PC-9 (cell line): ENCODE measurements at regions not wholly inside any gene's neighbourhood (a gene's known extent, or its start where the extent isn't known, plus 50 kb on each side); places are given as distances from the start of the nearest gene placed in this dataset.

Experiments used
- BruUV-seq: library from RNA; stranded (reverse); fragments of 400-500 nt; replicated peaks from 2 replicates; lab custom pipeline; 2021; lab: Mats Ljungman, UMichigan
- CTCF ChIA-PET: fragments of 300-600 bp; sonication (Branson Sonifier 250); formaldehyde crosslinking; loops from one replicate; lab custom pipeline; 2022; ENCODE audit warnings: antibody characterized with exemption; lab: Charles Lee
- POLR2A ChIA-PET: fragments of 300-600 bp; sonication (Branson Sonifier 250); formaldehyde crosslinking; loops from one replicate; lab custom pipeline; 2022; ENCODE audit warnings: antibody characterized with exemption; ENCODE audit not compliant: unreplicated experiment; lab: Charles Lee
- DNase-seq, 2 experiments: peaks; one replicate each; pipeline versions ENCODE4 v3.0.0 to v3.0.0-alpha.2; 2015 to 2022; ENCODE audit warnings: mixed read lengths in 1 of 2
- H2AFZ ChIP-seq: fragments of 200-600 bp; sonication (generic); 2 replicates; pipeline ENCODE4 v1.8.1; 2017; ENCODE audit warnings: antibody characterized with exemption
- H3F3A ChIP-seq: fragments of 200-600 bp; sonication (generic); 2 replicates; pipeline ENCODE4 v1.8.1; 2017; ENCODE audit warnings: antibody characterized with exemption, mild to moderate bottlenecking, low read depth; ENCODE audit not compliant: insufficient read depth
- H3K27ac ChIP-seq: fragments of 200-600 bp; sonication (generic); 2 replicates; pipeline ENCODE4 v1.6.1; 2016; ENCODE audit warnings: mixed run types
- H3K27me3 ChIP-seq: fragments of 200-600 bp; sonication (generic); 2 replicates; pipeline ENCODE4 v1.6.1; 2016; ENCODE audit warnings: low read depth, mixed run types; ENCODE audit not compliant: insufficient read depth
- H3K36me3 ChIP-seq: fragments of 200-600 bp; sonication (generic); 2 replicates; pipeline ENCODE4 v1.6.1; 2016; ENCODE audit warnings: low read depth, mixed run types
- H3K4me1 ChIP-seq: fragments of 200-600 bp; sonication (generic); replicated peaks from 2 replicates; pipeline ENCODE4 v1.6.1; 2016; ENCODE audit warnings: mixed run types; ENCODE audit not compliant: insufficient read depth
- H3K4me2 ChIP-seq: fragments of 200-600 bp; sonication (generic); 2 replicates; pipeline ENCODE4 v1.6.1; 2017; ENCODE audit warnings: mixed run types
- H3K4me3 ChIP-seq: fragments of 200-600 bp; sonication (generic); 2 replicates; pipeline ENCODE4 v1.6.1; 2016; ENCODE audit warnings: mixed run types
- H3K79me2 ChIP-seq: fragments of 200-600 bp; sonication (generic); 2 replicates; pipeline ENCODE4 v1.6.1; 2017; ENCODE audit warnings: low read depth, mixed run types
- H3K9me2 ChIP-seq: fragments of 200-600 bp; sonication (generic); 2 replicates; pipeline ENCODE4 v1.8.1; 2017; ENCODE audit warnings: mild to moderate bottlenecking; ENCODE audit not compliant: insufficient read depth
- H3K9me3 ChIP-seq: fragments of 200-600 bp; sonication (generic); 2 replicates; pipeline ENCODE4 v1.8.1; 2016; ENCODE audit warnings: low read depth; ENCODE audit not compliant: insufficient read depth
- H4K20me1 ChIP-seq: fragments of 200-600 bp; sonication (generic); 2 replicates; pipeline ENCODE4 v1.8.1; 2017; ENCODE audit not compliant: insufficient read depth
- EZH2 ChIP-seq: fragments of 200-600 bp; sonication (generic); IDR thresholded peaks from 2 replicates; pipeline ENCODE4 v1.8.0; 2017; ENCODE audit warnings: antibody characterized with exemption, low read depth
- intact Hi-C: fragments of 100-400 bp; cut with micrococcal nuclease; formaldehyde crosslinking; loops from one replicate; pipeline ENCODE4 v1.10.0; 2022; ENCODE audit not compliant: unreplicated experiment
- TF ChIP-seq, protein P1 (sequence below): fragments of 200-600 bp; sonication (generic); conservative IDR thresholded peaks from 2 replicates; pipeline ENCODE4 v1.6.1; 2017; ENCODE audit warnings: mixed run types, antibody characterized with exemption, mild to moderate bottlenecking, moderate library complexity

DNA sequence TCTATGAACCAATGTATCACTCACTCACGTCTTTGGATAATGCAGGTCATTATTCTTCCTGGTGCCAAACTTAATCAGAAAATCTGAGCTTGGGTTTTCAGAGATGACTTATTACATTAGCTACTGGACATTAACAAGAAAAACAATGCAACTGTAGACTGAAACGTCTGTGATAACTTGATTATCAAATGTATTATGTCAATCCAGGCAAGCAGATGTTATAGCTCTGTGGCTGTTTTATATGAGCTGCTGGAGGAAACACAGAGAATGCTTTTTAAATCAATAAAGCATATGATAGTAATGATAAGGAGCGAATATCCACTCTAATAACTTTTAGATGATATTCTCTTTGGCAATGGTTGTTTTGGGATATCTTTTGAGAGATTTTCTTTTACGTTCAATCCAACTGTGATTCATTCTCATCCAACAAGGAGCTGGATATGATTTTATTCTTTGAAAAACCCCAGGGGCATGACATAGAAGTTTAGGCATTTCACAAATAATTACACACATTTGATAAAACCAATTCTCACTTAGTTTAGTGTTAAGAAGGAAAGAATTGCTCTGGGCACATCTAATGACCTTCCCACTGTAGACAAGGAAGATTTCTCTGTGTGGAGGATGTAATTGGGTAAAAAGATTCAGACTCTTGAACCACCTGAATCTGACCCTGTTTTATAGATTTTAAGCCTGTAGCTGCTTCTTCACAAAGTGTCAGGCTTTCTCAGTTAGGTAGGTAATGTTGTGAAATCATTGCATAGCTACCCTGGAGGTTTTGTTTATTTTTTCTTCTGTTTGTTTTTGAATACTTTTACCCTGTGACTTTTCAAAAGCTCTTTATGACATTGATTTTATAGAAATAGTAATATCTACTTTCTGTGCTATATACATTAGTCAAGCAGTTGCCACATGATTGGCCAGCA is 1124.7 kb downstream of the DNAJB9 start:
- DNase-seq, result no peak
- Histone ChIP-seq H3K79me2 (no peaks in the 10 kb centered on the region), H3F3A (no peaks in the 10 kb centered on the region), H2AFZ (no peak overlapping the region), H3K4me2 (no peak overlapping the region), H3K36me3 (no peaks in the 10 kb centered on the region), H3K9me2 (no peaks in the 10 kb centered on the region), H3K27me3 (no peaks in the 10 kb centered on the region), H4K20me1 (no peaks in the 10 kb centered on the region), H3K4me1 (no peaks in the 10 kb centered on the region), H3K4me3 (no peak overlapping the region), H3K27ac (no peak overlapping the region), H3K9me3 (no peaks in the 10 kb centered on the region)
- CTCF ChIA-PET, result no interaction called here
- intact Hi-C loops, result no loop called here
- TF ChIP-seq, protein P1, sequence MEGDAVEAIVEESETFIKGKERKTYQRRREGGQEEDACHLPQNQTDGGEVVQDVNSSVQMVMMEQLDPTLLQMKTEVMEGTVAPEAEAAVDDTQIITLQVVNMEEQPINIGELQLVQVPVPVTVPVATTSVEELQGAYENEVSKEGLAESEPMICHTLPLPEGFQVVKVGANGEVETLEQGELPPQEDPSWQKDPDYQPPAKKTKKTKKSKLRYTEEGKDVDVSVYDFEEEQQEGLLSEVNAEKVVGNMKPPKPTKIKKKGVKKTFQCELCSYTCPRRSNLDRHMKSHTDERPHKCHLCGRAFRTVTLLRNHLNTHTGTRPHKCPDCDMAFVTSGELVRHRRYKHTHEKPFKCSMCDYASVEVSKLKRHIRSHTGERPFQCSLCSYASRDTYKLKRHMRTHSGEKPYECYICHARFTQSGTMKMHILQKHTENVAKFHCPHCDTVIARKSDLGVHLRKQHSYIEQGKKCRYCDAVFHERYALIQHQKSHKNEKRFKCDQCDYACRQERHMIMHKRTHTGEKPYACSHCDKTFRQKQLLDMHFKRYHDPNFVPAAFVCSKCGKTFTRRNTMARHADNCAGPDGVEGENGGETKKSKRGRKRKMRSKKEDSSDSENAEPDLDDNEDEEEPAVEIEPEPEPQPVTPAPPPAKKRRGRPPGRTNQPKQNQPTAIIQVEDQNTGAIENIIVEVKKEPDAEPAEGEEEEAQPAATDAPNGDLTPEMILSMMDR, result no peak
- TF ChIP-seq EZH2, result no peak
- BruUV-seq, result no TSS peak
- POLR2A ChIA-PET, result interaction anchor here (0.7 kb wide), 1 partner anchor 1918 kb away, joined by 7 read pairs; no protein-coding TSS in a partner anchor

DNA sequence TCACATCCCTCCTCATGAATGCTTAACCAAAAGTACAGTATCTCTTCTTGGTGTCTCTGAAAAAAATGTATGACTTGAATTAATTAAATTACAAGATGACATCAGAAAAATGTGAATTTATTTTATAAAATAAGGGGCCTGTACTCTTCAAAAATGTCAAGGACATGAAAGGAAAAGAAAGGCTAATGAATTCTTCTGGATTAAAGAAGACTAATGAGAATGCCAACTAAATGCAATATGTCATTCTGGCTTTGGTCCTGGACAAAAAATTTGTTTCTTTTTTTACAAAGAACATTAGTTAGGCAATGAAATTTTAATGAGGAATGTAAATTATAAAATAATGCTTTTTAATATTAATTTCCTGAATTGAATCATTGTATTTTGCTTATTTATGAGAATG is 1125.7 kb downstream of the DNAJB9 start:
- no peaks in the 10 kb centered on the region for H4K20me1 ChIP-seq
- ChIA-PET CTCF (no interaction called here), POLR2A (no interaction called here)
- H3K4me1 ChIP-seq, result no peaks in the 10 kb centered on the region
- H3K4me2 ChIP-seq, result no peak overlapping the region
- no peaks in the 10 kb centered on the region for H3K79me2 ChIP-seq
- H3K4me3 ChIP-seq, result no peak overlapping the region
- H2AFZ ChIP-seq, result no peak overlapping the region
- DNase-seq, result no peak
- intact Hi-C loops, result no loop called here
- no peaks in the 10 kb centered on the region for H3K9me2 ChIP-seq
- BruUV-seq, result no TSS peak
- no peaks in the 10 kb centered on the region for H3K27me3 ChIP-seq
- no peaks in the 10 kb centered on the region for H3K9me3 ChIP-seq
- H3K36me3 ChIP-seq, result no peaks in the 10 kb centered on the region
- TF ChIP-seq, protein P1, result no peak
- TF ChIP-seq EZH2, result no peak
- no peaks in the 10 kb centered on the region for H3F3A ChIP-seq
- H3K27ac ChIP-seq, result no peak overlapping the region

DNA sequence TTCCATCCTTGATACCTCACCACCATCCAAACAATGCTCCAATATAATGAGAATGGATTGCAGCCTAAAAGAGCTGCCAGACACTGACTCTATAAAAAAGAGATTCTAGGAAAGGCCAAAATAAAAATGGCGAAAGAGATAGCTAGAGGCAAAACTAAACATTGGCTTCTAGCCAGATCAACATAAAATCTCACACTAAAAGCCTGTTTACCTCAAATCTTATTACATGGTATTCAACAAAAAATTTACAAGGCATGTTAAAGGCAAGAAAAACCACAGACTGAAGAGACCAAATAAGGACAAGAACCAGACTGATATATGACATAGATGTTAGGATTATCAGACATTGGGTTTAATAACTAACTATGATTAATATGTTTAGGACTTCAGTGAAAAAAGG is 1127.0 kb downstream of the DNAJB9 start:
- BruUV-seq, result no TSS peak

More for the DNA sequence above, 1127.0 kb downstream of the DNAJB9 start:
- ChIA-PET CTCF (no interaction called here), POLR2A (no interaction called here)
- TF ChIP-seq, protein P1, result no peak
- TF ChIP-seq EZH2, result no peak
- intact Hi-C loops, result no loop called here
- H3K27me3 ChIP-seq, result no peaks in the 10 kb centered on the region
- no peak overlapping the region for H3K4me3 ChIP-seq
- H3K27ac ChIP-seq, result no peak overlapping the region
- no peaks in the 10 kb centered on the region for H3K4me1 ChIP-seq
- no peaks in the 10 kb centered on the region for H4K20me1 ChIP-seq
- no peak for DNase-seq
- H3K9me2 ChIP-seq, result no peaks in the 10 kb centered on the region
- H3F3A ChIP-seq, result no peaks in the 10 kb centered on the region
- no peaks in the 10 kb centered on the region for H3K9me3 ChIP-seq
- H3K79me2 ChIP-seq, result no peaks in the 10 kb centered on the region
- H3K4me2 ChIP-seq, result no peak overlapping the region
- H3K36me3 ChIP-seq, result no peaks in the 10 kb centered on the region
- no peak overlapping the region for H2AFZ ChIP-seq
